Activated T-helper 1 cell treated with Interleukin-2 at 50 U/mL for 16 hours (primary cell): ENCODE measurements at regions not wholly inside any gene's neighbourhood (a gene's known extent, or its start where the extent isn't known, plus 50 kb on each side); places are given as distances from the start of the nearest gene placed in this dataset.
"Not testable (repeated sequence)": the region's sequence is repeated elsewhere in the genome, so short reads cannot be mapped to it uniquely, and the experiment has no call there.

Experiments
- DNase-seq: peaks from one replicate; pipeline ENCODE4 v3.0.0-alpha.2; 2020; ENCODE audit warnings: low read depth

GRCh38 chr2:242109819-242110218 lies 240.3 kb downstream of the RTP5 start:
- DNase-seq: not testable (repeated sequence)

- not testable (repeated sequence) for DNase-seq
These were observed 242.4 kb downstream of the RTP5 start for GRCh38 chr2:242111954-242112353.

GRCh38 chr2:242113492-242113891 lies 244.0 kb downstream of the RTP5 start:
- DNase-seq: not testable (repeated sequence)

- not testable (repeated sequence) for DNase-seq
These were observed 247.1 kb downstream of the RTP5 start for GRCh38 chr2:242116676-242117075.

- not testable (repeated sequence) for DNase-seq
These were observed 247.8 kb downstream of the RTP5 start for GRCh38 chr2:242117305-242117704.

GRCh38 chr2:242119682-242120081 lies 250.2 kb downstream of the RTP5 start:
- DNase-seq: not testable (repeated sequence)

- not testable (repeated sequence) for DNase-seq
These were observed 261.2 kb downstream of the RTP5 start for GRCh38 chr2:242130682-242131081.

GRCh38 chr2:242159921-242160320 lies 290.4 kb downstream of the RTP5 start:
- DNase-seq: not testable (repeated sequence)

GRCh38 chr2:242165115-242165514 lies 295.6 kb downstream of the RTP5 start:
- DNase-seq: not testable (repeated sequence)

- not testable (repeated sequence) for DNase-seq
These were observed 301.8 kb downstream of the RTP5 start for GRCh38 chr2:242171290-242171689.
